Muscle of back (tissue), 3 donors: ENCODE measurements at regions not wholly inside any gene's neighbourhood (a gene's known extent, or its start where the extent isn't known, plus 50 kb on each side); places are given as distances from the start of the nearest gene placed in this dataset.

Experiments used
- DNase-seq, 3 donors: peaks; one replicate each; pipeline versions ENCODE4 v3.0.0 to v3.0.0-alpha.2; 2013

DNA sequence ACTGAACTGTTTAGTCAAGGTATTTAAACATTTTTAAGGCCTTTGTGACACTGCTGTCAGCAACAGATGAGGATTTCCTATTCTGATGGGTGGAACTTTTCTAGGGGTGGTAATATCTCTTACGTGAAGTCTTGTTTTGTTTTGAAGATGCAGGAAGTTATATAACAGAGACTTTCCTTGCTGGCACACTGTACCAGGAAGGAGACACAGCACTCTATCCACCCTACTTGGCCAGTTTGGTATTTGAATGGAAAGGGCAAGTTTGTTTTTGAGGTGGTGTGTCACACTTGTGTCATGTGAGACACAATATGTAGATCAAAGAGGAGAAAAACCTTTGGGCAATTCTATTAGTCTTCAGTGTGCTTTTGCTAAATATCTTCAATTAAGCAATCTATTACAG is 51.6 kb upstream of the SRP54 start:
- peak in 1 of 3 donors; percentile 7 for DNase-seq

DNA sequence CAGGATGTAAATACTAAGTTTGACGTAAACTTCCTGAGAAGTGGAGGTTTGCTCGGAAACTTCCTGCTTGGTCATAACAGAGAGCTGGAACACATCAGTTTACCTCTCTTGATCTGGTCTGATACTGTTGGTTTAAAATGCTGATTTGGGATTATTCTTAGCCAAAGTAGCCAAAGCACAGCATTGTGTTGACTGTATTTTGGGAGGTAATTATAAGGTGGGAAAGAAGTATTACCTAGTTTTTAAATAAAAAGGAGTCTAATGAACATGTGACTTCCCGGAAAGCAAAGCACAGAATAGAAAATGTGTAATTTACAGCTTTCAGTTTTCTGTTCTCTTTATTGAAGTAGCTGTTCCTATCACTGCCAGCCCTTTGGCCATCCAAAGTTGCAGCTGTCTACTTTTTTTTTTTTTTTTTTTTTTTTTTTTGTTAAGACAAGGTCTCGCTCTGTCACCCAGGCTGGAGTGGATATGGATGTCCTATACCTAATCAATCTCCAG is 52.2 kb upstream of the SRP54 start:
- DNase-seq, result peak in 1 of 3 donors; percentile 7

DNA sequence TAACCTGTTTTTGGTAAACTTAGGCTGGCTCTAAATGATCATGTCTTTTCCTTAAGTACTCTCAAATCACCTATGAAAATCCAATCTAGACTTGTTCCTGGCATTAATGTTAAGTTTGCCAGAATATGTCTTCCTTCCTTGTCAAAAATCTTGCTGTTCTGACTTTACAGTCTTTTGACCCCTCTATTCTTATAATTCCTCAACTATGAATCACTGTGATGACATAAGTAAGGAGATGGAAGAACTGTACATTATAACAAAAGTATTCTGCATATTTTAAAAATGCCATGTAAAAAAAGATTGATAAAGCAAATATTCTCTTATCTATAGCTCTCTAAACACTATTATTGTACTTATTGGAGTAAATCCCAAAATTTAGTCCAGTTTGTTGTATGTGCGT is 51.4 kb upstream of the BAZ1A start:
- DNase-seq, result no peak
